DMS53 treated with DMSO at 0.1 percent for 48 hours (cell line): ENCODE measurements at regions not wholly inside any gene's neighbourhood (a gene's known extent, or its start where the extent isn't known, plus 50 kb on each side); places are given as distances from the start of the nearest gene placed in this dataset.

ENCODE experiments used
- DNase-seq: peaks from one replicate; lab custom pipeline; 2025; ENCODE audit not compliant: unreplicated experiment; lab: John Stamatoyannopoulos, UW

DNA sequence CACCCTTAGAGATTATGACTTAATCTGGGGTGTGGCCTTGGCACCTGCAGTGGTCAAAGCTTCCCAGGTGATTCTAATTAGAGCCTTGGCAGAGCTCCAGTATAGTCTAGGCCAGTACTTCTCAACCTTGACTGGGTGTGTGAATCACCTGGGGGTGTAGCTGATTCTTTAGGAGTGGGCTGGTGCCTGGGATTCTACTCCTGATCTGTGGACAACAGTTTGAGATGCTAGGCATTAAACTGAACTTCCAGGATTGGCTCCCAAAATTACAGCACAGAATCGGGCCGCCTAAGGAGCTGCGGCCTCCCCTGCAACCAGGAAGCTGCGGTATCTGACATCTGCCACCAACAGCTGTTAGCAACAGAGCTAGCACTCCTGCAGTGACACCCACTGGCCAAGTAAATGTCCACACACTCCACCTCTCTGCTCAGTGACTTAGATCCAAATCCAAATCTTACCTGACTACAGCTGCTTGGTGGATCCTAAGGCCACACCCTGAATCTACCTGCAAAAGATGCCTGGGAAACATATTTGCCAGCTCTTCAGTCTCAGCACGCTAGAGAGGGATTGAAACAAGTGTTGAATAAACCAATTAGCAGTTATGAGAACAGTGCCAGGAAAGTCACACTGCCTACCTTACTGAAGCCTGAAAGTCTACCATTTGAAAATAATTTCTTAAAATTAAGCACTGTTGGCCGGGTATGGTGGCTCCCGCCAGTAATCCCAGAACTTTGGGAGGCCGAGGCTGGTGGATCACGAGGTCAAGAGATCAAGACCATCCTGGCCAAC lies 126.7 kb downstream of the UNC5CL start:
- peak; percentile 82 for DNase-seq

DNA sequence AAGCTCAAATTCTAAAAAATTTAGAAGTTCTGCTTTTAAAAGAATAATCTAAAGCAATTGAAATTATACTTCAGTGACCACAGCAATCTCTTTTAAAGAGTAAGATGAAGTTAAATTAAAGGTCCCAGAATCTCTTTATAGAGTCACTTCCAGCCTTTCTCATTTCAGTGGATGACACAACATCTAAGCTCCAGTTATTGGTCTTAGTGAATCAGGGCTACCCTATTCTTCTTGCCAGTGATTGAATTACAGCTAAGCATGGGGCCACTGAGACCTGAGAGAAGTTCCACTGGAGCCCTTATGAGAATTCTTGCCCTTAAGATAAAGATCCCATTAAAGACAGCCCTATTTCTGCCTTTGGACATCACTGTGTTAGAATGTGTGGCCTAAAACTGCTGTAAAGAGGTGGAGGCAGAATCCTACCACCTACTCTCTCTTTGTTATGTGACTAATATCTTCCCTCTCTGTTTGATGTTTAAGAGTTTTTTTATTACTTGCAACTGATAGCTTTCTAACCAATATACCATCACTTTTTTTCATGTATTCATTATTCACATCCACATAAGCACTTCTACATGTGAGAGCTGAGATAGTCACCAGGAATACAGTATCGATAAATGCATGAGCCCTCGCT lies 128.6 kb downstream of the UNC5CL start:
- DNase-seq, result no peak

- DNase-seq, result peak; percentile 51
These were observed 129.2 kb downstream of the UNC5CL start for GRCh38 chr6:40909811-40910210.

GRCh38 chr6:40907198-40907701 lies 131.8 kb downstream of the UNC5CL start:
- DNase-seq, result peak; percentile 82

GRCh38 chr6:40906759-40907158 lies 132.3 kb downstream of the UNC5CL start:
- DNase-seq, result peak; percentile 42

DNA sequence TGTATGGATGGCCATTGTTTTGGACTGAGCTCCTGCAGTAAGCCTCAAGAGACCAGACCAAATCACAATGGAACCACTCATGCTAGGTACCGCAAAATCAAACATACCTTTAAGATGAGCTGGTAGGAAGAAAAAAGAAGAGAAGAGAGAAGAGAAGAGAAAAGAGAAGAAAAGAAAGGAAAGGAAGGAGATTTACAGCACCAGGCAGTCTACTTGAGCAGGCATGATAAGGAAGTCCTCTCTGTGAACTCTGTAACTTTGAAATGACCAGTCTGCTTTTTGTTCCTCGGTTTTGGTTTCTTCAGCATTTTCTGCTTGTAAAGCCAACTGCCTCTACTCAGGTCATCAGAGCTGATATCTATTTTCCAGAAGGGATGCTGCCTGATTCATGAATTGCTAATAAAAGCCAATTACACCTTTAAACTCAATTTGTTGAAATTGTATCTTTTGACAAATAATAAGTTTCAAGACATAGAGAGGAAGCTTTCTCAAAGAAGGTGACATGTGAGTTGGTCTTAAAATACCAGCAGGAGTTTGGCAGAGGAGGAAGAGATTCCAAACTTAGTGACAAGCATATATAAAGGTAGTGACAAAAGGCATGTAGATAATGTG lies 134.3 kb downstream of the UNC5CL start:
- DNase-seq, result no peak

GRCh38 chr6:40903456-40903855 lies 135.6 kb downstream of the UNC5CL start:
- DNase-seq, result no peak

DNA sequence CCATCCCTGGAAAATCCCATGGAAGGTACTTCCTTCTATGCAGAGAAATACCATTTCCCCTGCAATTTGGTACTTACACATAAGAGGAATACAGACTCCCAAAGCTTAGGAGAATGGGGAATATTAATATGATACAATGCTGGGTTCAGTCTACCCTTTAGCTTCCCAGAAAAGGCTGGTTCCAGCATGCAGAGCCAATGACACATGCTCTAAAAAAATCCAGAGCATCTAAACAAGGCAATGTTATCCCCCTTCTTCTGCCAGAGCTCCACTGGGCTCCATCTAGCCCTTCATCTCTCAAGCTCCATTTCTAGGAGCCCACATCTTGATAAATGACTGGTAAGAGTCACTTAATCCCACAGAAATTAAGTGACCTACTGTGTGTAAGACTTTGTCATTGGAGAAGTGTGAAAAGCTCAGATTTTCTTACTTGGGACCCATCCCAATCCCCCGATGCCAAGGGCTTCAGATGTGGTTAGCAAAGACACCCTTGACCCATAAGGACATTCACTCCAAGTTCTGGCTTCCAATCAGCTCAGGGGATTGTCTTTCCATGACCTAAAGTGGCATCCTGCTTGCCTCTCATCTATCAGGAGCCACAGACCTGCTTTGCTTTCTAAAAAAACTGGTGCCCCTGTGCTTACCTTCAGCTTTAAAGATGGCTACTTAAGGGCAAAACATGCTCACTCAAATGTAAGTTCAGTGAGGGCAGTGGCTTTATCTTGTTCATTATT lies 137.5 kb downstream of the UNC5CL start:
- DNase-seq, result no peak

DNA sequence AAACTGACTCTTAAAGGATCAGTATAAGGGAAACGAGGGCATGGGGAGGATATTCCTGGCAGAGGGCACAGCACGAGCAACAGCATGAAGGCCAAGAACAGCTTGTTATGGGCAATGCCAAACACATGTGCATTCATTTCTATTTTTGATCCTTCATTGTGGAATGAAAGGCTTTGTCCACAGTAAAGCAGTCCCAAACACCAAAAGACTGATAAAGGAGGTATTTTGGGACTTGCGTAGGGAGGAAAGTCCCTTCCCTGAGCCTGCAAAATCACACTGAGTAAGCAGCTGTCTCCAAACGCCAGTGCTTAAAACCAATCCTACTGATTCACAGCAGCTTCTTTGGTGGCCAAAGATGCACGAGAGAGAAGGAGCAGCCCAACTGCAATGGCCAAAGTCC lies 138.2 kb downstream of the UNC5CL start:
- DNase-seq, result no peak

- DNase-seq, result no peak
These were observed 139.3 kb downstream of the UNC5CL start for GRCh38 chr6:40899684-40900155.

GRCh38 chr6:40898073-40898472 lies 140.9 kb downstream of the UNC5CL start:
- DNase-seq, result no peak

GRCh38 chr6:40897390-40898003 lies 141.5 kb downstream of the UNC5CL start:
- DNase-seq, result no peak

DNA sequence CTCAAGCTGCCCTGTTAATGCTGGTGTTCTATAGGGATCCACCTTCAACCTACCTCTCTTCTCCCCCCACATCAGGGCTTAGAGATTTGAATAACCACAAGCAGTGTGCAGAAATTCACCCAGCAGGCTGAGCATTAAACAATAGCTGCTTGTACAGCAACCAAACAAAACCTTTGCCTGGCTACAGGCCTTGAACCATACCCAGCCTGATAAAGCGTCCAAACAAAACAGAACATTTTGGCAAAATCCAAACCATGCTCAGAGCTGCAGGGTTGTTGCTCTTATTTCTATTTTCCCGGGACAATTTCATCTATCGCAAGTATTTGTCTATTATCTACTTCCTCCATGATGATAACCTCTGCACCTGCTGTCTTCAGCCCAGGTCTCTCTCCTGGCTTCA lies 142.3 kb downstream of the UNC5CL start:
- no peak for DNase-seq

GRCh38 chr6:40894962-40895799 lies 143.8 kb downstream of the UNC5CL start:
- DNase-seq, result peak; percentile 72

DNA sequence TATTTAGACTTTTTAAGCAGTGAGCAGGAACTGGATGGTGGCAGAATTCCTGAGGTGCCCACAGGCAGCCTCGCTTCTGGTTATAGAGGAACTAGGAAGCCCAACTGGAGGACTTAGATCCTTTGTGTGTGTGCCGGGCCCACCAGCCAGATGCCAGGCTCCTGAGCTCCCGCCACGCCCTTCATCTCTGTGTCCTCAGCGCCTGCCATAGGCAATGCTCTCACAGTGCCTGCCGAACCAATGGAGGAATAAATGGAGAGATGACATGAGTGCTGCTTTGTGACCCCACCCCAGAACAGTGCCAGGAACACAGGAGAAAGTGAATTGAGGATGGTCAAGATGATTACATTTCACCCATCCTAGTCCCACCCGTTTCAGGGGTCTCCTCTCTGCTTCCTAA lies 146.0 kb downstream of the UNC5CL start:
- DNase-seq, result no peak

DNA sequence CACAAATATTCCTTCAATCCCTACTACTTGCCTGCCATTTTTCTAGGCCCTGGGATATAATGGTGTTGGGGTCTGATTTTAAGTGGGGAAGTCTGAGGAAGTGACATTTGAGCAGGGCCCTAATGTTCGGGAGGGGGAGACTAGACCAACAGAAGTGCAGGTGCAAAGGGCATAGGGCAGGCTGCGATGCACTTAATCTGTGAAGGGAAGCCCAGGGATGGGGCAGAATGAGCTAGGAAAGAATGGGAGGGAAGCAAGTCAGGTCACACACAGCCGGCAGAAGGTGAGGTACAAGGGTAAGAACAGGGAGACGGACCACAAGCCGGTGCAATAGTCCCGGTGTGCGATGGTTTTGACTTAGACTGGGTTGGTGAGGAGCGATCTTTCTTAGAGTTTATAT lies 146.8 kb downstream of the UNC5CL start:
- no peak for DNase-seq

DNA sequence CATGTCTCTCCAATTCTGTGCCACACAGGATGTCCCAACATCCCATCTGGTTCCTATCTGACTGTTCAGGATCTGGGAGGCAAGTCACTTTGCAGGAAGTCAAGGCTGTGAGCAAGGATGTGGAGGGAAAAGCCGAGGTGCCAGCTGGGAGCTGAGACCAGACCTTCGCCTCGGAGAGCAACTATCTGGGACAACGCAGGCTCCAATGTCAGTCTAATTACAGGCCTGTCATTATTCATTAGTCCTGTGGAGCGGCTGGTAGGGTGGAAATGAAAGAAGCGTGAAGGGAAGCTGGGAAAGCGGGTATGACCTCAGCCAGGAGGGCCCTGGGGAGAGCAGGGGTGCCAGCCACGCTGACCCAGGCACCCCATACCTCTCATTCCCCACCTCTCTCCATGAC lies 147.3 kb downstream of the UNC5CL start:
- no peak for DNase-seq

GRCh38 chr6:40891131-40891530 lies 147.9 kb downstream of the UNC5CL start:
- no peak for DNase-seq

DNA sequence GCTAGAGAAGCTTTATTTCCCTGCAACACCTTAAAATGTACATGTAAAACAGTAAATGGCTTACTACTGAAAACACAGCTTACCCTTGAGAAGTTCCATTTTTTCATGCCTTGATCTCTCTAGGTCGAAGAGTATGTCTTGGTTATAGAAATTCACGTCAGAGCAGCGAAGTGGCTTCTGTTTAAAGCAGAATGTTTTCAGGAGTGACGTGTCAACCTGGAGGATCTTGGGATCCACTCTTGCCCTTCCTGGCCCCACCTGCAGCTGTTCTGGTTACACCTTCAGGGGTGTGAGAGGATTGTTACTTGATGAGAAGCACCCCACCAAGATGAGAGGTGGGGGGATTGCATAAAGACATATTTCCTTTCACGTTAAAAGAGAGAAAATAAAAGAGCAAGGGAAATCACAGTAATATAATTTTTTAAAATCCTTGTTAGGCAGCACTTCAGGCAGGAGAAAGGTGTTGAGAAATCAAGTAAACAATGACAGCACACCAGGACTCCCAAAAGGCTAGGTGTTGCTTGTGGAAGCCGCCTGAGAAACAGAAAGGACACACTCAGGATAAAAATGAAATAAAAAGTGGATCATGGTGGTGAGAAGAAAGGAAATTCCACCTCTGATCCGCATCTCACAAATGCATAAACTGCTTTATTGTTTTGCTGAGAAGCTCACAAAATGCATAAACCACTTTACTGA lies 149.7 kb downstream of the UNC5CL start:
- DNase-seq, result no peak
